Ovary (tissue), 7 donors: ENCODE measurements at regions not wholly inside any gene's neighbourhood (a gene's known extent, or its start where the extent isn't known, plus 50 kb on each side); places are given as distances from the start of the nearest gene placed in this dataset.

Source experiments
- DNase-seq, 5 donors: peaks; one replicate each; pipeline ENCODE4 v3.0.0-alpha.2; 2019 to 2020
- H3K27ac ChIP-seq, 2 donors: fragments of 200-600 bp; one replicate each; pipeline versions ENCODE4 v1.5.1 to v1.8.0; 2019 to 2022
- H3K27me3 ChIP-seq: fragments of 200-600 bp; one replicate; pipeline ENCODE4 v1.8.0; 2022
- H3K36me3 ChIP-seq: fragments of 200-600 bp; sonication (generic); one replicate; pipeline ENCODE4 v1.5.1; 2019
- H3K4me1 ChIP-seq: one replicate; pipeline ENCODE4 v1.8.1; 2013; ENCODE audit warnings: mild to moderate bottlenecking, moderate library complexity; ENCODE audit not compliant: insufficient read depth
- H3K4me3 ChIP-seq: fragments of 200-600 bp; sonication (generic); one replicate; pipeline ENCODE4 v1.5.1; 2017
- H3K9me3 ChIP-seq, 2 donors: fragments of 200-600 bp in 1 of 2; sonication (generic) in 1 of 2; one replicate each; pipeline versions ENCODE4 v1.5.1 to v1.8.1; 2013 to 2019; ENCODE audit warnings: mild to moderate bottlenecking in 1 of 2, moderate library complexity in 1 of 2
- CTCF ChIP-seq, 3 donors: fragments of 450-650 bp in 2 of 3; fragments of 200-600 bp in 1 of 3; IDR thresholded peaks; one replicate each; pipeline versions ENCODE4 v1.5.1 to v1.8.0; 2016 to 2022; ENCODE audit warnings: antibody characterized with exemption in 3 of 3, mild to moderate bottlenecking in 1 of 3
- EP300 ChIP-seq: sonication (generic); formaldehyde crosslinking; IDR thresholded peaks from one replicate; pipeline ENCODE4 v1.6.1; 2017; ENCODE audit warnings: antibody characterized with exemption
- POLR2A ChIP-seq: fragments of 450-650 bp; IDR thresholded peaks from one replicate; pipeline ENCODE4 v1.6.1; 2017; ENCODE audit warnings: antibody characterized with exemption, mild to moderate bottlenecking, moderate library complexity
- whole genome bisulfite sequencing, 3 donors: extraction: QIAGEN DNeasy Blood & Tissue Kit in 1 of 3; methylation state at CpG; one replicate each; pipeline versions ENCODE4 v1.1.5 to v1.1.7; 2013 to 2017; 5-methylcytosine and 5-hydroxymethylcytosine counted together
- intact Hi-C, 4 donors: fragments of 100-400 bp; cut with DNase I; formaldehyde crosslinking; loops; one replicate each; pipeline versions ENCODE4 v1.11.0 to v1.15.1; 2022 to 2023
- donor health status: DM: no; HTN: no; CAD: no; lungs with moderate emphysema.
- donor health status: DM: no; HTN: no; CAD: no.
- donor health status: Bipolar disorder and iron deficiency.
- donor health status: DM: no; HTN: no; CAD: no.
- donor health status: DM: yes; HTN: yes; CAD: no.

- H3K36me3 ChIP-seq = no peaks in the 10 kb centered on the region
- no peak overlapping the region for H3K4me3 ChIP-seq
- no peaks in the 10 kb centered on the region for H3K27me3 ChIP-seq
- no peak for DNase-seq
- no peaks in the 10 kb centered on the region for H3K4me1 ChIP-seq
- intact Hi-C loops = no loop called here
- no peak for TF ChIP-seq POLR2A
- TF ChIP-seq CTCF (IDR thresholded peaks at IDR 0.05) = no peak
- TF ChIP-seq EP300 = no peak
- H3K27ac ChIP-seq = no peak overlapping the region
- H3K9me3 ChIP-seq = no peaks in the 10 kb centered on the region
These were observed 68.8 kb upstream of the GRIA1 start for GRCh38 chr5:153421676-153422075.

DNA sequence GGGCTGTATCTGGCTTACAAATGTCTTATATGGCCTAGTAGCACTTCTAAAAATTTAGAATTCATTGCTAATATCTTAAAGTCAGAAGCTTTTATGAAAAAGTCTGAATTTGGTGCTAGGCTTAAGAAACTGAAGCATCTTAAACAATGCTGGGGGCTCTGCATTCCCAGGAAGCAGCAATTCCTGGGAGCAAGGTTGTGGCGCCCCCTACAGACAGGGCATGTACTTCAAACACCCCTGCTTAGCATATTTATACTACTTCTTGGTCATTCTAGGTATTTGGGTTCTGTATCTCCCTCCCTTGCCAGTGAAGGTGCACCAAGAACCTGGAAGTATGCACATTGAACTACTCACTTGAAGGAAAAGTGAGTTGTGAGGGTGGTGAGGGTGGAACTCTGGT, 64.6 kb upstream of the GRIA1 start:
- Histone ChIP-seq H3K9me3 (no peaks in the 10 kb centered on the region), H3K27ac (no peak overlapping the region), H3K4me3 (no peak overlapping the region), H3K36me3 (no peaks in the 10 kb centered on the region), H3K27me3 (no peaks in the 10 kb centered on the region), H3K4me1 (no peaks in the 10 kb centered on the region)
- WGBS, 3 donors = 17 to 21% (median 18%) methylated on average over 1 of the region's 1 CpG
- intact Hi-C loops = no loop called here
- no peak for TF ChIP-seq CTCF (IDR thresholded peaks at IDR 0.05)
- TF ChIP-seq EP300 = no peak
- no peak for TF ChIP-seq POLR2A
- no peak for DNase-seq

DNA sequence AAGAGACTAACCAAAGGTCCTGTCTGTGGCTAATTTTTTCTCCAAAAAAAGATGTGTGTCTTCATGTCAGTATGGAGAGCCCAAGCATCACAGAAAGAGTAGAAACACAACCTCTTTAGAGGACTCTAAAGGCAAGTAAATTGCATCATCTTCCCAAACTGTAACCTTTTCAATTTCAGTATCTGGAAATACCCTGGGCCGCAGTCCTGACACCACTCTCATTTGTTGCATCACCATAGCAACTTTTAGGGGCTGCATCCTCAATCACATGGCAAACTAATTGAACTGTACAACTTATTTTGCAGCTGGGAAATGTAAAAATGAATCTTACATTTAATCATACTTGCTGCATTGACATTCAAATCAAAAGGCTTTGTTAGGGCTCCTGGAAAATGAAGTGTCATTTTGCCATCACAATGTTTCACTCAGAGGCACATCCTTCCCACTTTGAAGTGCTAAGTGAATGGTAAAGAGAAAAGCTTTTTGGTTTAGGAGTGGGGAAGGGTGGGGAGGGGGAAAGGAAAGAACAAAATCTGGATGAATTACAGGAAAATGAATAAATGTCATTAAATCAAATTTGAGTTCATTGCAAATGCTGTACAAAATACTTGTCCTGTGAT, 60.6 kb upstream of the GRIA1 start:
- Histone ChIP-seq H3K4me3 (no peak overlapping the region), H3K27me3 (no peaks in the 10 kb centered on the region), H3K27ac (no peak overlapping the region), H3K9me3 (no peaks in the 10 kb centered on the region), H3K4me1 (no peaks in the 10 kb centered on the region), H3K36me3 (no peaks in the 10 kb centered on the region)
- TF ChIP-seq EP300 = no peak
- TF ChIP-seq POLR2A = no peak
- TF ChIP-seq CTCF (IDR thresholded peaks at IDR 0.05) = no peak
- DNase-seq = no peak
- intact Hi-C loops = no loop called here
- WGBS, 3 donors = 78 to 84% (median 83%) methylated on average over 1 of the region's 1 CpG

GRCh38 chr5:153432583-153432982, 57.9 kb upstream of the GRIA1 start:
- WGBS, 3 donors = 41 to 58% (median 48%) methylated on average over 3 of the region's 3 CpGs
- no peak for TF ChIP-seq EP300
- TF ChIP-seq POLR2A = no peak
- H3K27me3 ChIP-seq = no peaks in the 10 kb centered on the region
- no peaks in the 10 kb centered on the region for H3K4me1 ChIP-seq
- intact Hi-C loops = no loop called here
- no peak overlapping the region for H3K4me3 ChIP-seq
- no peak overlapping the region for H3K27ac ChIP-seq
- no peak for DNase-seq
- H3K36me3 ChIP-seq = no peaks in the 10 kb centered on the region
- H3K9me3 ChIP-seq = no peaks in the 10 kb centered on the region

- no peak overlapping the region for H3K4me3 ChIP-seq
- intact Hi-C loops = no loop called here
- no peaks in the 10 kb centered on the region for H3K9me3 ChIP-seq
- no peak for DNase-seq
- H3K27ac ChIP-seq = no peak overlapping the region
- no peaks in the 10 kb centered on the region for H3K27me3 ChIP-seq
- H3K4me1 ChIP-seq = no peaks in the 10 kb centered on the region
- H3K36me3 ChIP-seq = no peaks in the 10 kb centered on the region
- no peak for TF ChIP-seq EP300
- TF ChIP-seq POLR2A = no peak
- TF ChIP-seq CTCF (IDR thresholded peaks at IDR 0.05) = no peak
These were observed 53.2 kb upstream of the GRIA1 start for GRCh38 chr5:153437251-153437650.
